ENCODE measurements at regions not wholly inside any gene's neighbourhood (a gene's known extent, or its start where the extent isn't known, plus 50 kb on each side); places are given as distances from the start of the nearest gene placed in this dataset.

- no peaks in the 10 kb centered on the region for H3K79me2 ChIP-seq (ENCODE audit: low read depth)
- H3K27ac ChIP-seq, result no peak overlapping the region
- H3F3A ChIP-seq (ENCODE audit: insufficient read depth, low read depth), result no peaks in the 10 kb centered on the region
- H3K4me1 ChIP-seq (replicated peaks; ENCODE audit: insufficient read depth), result no peaks in the 10 kb centered on the region
- ChIA-PET CTCF (no interaction called here), POLR2A (ENCODE audit: unreplicated experiment) (no interaction called here)
- no peaks in the 10 kb centered on the region for H4K20me1 ChIP-seq (ENCODE audit: insufficient read depth)
- no peak for DNase-seq
- H3K4me3 ChIP-seq, result no peak overlapping the region
- H3K4me2 ChIP-seq, result no peak overlapping the region
- no peak overlapping the region for H2AFZ ChIP-seq
- H3K9me2 ChIP-seq (ENCODE audit: insufficient read depth), result no peaks in the 10 kb centered on the region
- H3K9me3 ChIP-seq (ENCODE audit: insufficient read depth, low read depth), result no peaks in the 10 kb centered on the region
- BruUV-seq (replicated peaks), result no TSS peak
- TF ChIP-seq CTCF (conservative IDR thresholded peaks at IDR 0.05), result no peak
- no peak for TF ChIP-seq EZH2 (IDR thresholded peaks at IDR 0.05; ENCODE audit: low read depth)
- intact Hi-C loops (cut with micrococcal nuclease; ENCODE audit: unreplicated experiment), result no loop called here
- H3K27me3 ChIP-seq (ENCODE audit: insufficient read depth, low read depth), result no peaks in the 10 kb centered on the region
- no peaks in the 10 kb centered on the region for H3K36me3 ChIP-seq (ENCODE audit: low read depth)
Observed at GRCh38 chr20:19833395-19833794, 75.3 kb downstream of the RIN2 start.

- BruUV-seq (replicated peaks), result no TSS peak
- POLR2A ChIA-PET (ENCODE audit: unreplicated experiment), result no interaction called here
- intact Hi-C loops (cut with micrococcal nuclease; ENCODE audit: unreplicated experiment), result no loop called here
Observed at GRCh38 chr20:19834287-19834686, 76.2 kb downstream of the RIN2 start.

GRCh38 chr20:19834783-19835182 is 76.7 kb downstream of the RIN2 start:
- Histone ChIP-seq H3F3A (ENCODE audit: insufficient read depth, low read depth) (no peaks in the 10 kb centered on the region), H2AFZ (no peak overlapping the region), H3K27ac (no peak overlapping the region), H3K79me2 (ENCODE audit: low read depth) (no peaks in the 10 kb centered on the region), H4K20me1 (ENCODE audit: insufficient read depth) (no peaks in the 10 kb centered on the region), H3K4me1 (replicated peaks; ENCODE audit: insufficient read depth) (no peaks in the 10 kb centered on the region), H3K27me3 (ENCODE audit: insufficient read depth, low read depth) (no peaks in the 10 kb centered on the region), H3K9me2 (ENCODE audit: insufficient read depth) (no peaks in the 10 kb centered on the region), H3K9me3 (ENCODE audit: insufficient read depth, low read depth) (no peaks in the 10 kb centered on the region), H3K4me3 (no peak overlapping the region), H3K4me2 (no peak overlapping the region), H3K36me3 (ENCODE audit: low read depth) (no peaks in the 10 kb centered on the region)
- POLR2A ChIA-PET (ENCODE audit: unreplicated experiment), result no interaction called here
- intact Hi-C loops (cut with micrococcal nuclease; ENCODE audit: unreplicated experiment), result no loop called here
- BruUV-seq (replicated peaks), result no TSS peak
- no peak for TF ChIP-seq CTCF (conservative IDR thresholded peaks at IDR 0.05)
- no peak for TF ChIP-seq EZH2 (IDR thresholded peaks at IDR 0.05; ENCODE audit: low read depth)
- DNase-seq, result no peak
- CTCF ChIA-PET, result no interaction called here

More at GRCh38 chr20:19834287-19834686, 76.2 kb downstream of the RIN2 start:
- Histone ChIP-seq H3K36me3 (ENCODE audit: low read depth) (no peaks in the 10 kb centered on the region), H4K20me1 (ENCODE audit: insufficient read depth) (no peaks in the 10 kb centered on the region), H3K4me1 (replicated peaks; ENCODE audit: insufficient read depth) (no peaks in the 10 kb centered on the region), H3K79me2 (ENCODE audit: low read depth) (no peaks in the 10 kb centered on the region), H3F3A (ENCODE audit: insufficient read depth, low read depth) (no peaks in the 10 kb centered on the region), H3K9me3 (ENCODE audit: insufficient read depth, low read depth) (no peaks in the 10 kb centered on the region), H2AFZ (no peak overlapping the region), H3K27ac (no peak overlapping the region), H3K4me3 (no peak overlapping the region), H3K27me3 (ENCODE audit: insufficient read depth, low read depth) (no peaks in the 10 kb centered on the region), H3K4me2 (no peak overlapping the region), H3K9me2 (ENCODE audit: insufficient read depth) (no peaks in the 10 kb centered on the region)
- DNase-seq, result no peak
- CTCF ChIA-PET, result no interaction called here
- TF ChIP-seq CTCF (conservative IDR thresholded peaks at IDR 0.05) (no peak), EZH2 (IDR thresholded peaks at IDR 0.05; ENCODE audit: low read depth) (no peak)
